IMR-90 (cell line): ENCODE measurements at regions not wholly inside any gene's neighbourhood (a gene's known extent, or its start where the extent isn't known, plus 50 kb on each side); places are given as distances from the start of the nearest gene placed in this dataset.

ENCODE experiments used
- ATAC-seq: fragments of 200-7000 bp; cut with Tn5 transposase; 2 replicates; pipeline ENCODE4 v1.9.1; 2020; ENCODE audit warnings: low read depth, mild to moderate bottlenecking, moderate library complexity
- BruUV-seq: library from RNA; stranded (reverse); fragments of 400-500 nt; replicated peaks from 2 replicates; lab custom pipeline; 2021; lab: Mats Ljungman, UMichigan
- CTCF ChIA-PET: fragments of 300-600 bp; formaldehyde crosslinking; extraction: SDS; loops from one replicate; lab custom pipeline; 2021; ENCODE audit warnings: antibody characterized with exemption; lab: Yijun Ruan, JAX
- POLR2A ChIA-PET: fragments of 300-600 bp; sonication (Branson Sonifier 250); formaldehyde crosslinking; loops from one replicate; lab custom pipeline; 2022; ENCODE audit warnings: antibody characterized with exemption; ENCODE audit not compliant: unreplicated experiment; lab: Charles Lee
- DNase-seq: peaks from one replicate; pipeline ENCODE4 v3.0.0; 2013
- H2AFZ ChIP-seq: replicated peaks from 2 replicates; pipeline ENCODE3; 2013; ENCODE audit warnings: low read length, mild to moderate bottlenecking; ENCODE audit not compliant: poor library complexity
- H2AK5ac ChIP-seq: 2 replicates; pipeline ENCODE4 v1.6.1; 2013; ENCODE audit warnings: low read depth, low read length, inconsistent platforms
- H2AK9ac ChIP-seq: replicated peaks from 2 replicates; pipeline ENCODE3; 2013; ENCODE audit warnings: mild to moderate bottlenecking, low read depth, low read length, moderate library complexity; ENCODE audit not compliant: poor library complexity
- H2BK120ac ChIP-seq: 2 replicates; pipeline ENCODE4 v1.6.1; 2013; ENCODE audit warnings: low read depth, low read length, inconsistent platforms
- H2BK15ac ChIP-seq: 3 replicates; pipeline ENCODE4 v1.6.1; 2013; ENCODE audit warnings: low read depth, low read length, inconsistent platforms
- H2BK20ac ChIP-seq: 2 replicates; pipeline ENCODE4 v1.6.1; 2013; ENCODE audit warnings: low read depth, mild to moderate bottlenecking, inconsistent platforms, low read length, moderate library complexity
- H2BK5ac ChIP-seq: 2 replicates; pipeline ENCODE4 v1.6.1; 2013; ENCODE audit warnings: mild to moderate bottlenecking, low read depth, low read length, inconsistent platforms; ENCODE audit not compliant: poor library complexity, severe bottlenecking
- H3K14ac ChIP-seq: replicated peaks from 2 replicates; pipeline ENCODE4 v1.6.1; 2013; ENCODE audit warnings: low read depth, low read length, inconsistent platforms
- H3K18ac ChIP-seq: 2 replicates; pipeline ENCODE4 v1.6.1; 2013; ENCODE audit warnings: low read depth, low read length, control low read depth
- H3K23ac ChIP-seq: 2 replicates; pipeline ENCODE4 v1.6.1; 2013; ENCODE audit warnings: low read depth, low read length, inconsistent platforms
- H3K27ac ChIP-seq: 2 replicates; pipeline ENCODE4 v1.5.1; 2013; ENCODE audit warnings: mild to moderate bottlenecking, control low read depth, low read length; ENCODE audit not compliant: insufficient read depth
- H3K27me3 ChIP-seq: 2 replicates; pipeline ENCODE4 v1.6.1; 2013; ENCODE audit warnings: low read length; ENCODE audit not compliant: control insufficient read depth, insufficient read depth
- H3K36me3 ChIP-seq: 2 replicates; pipeline ENCODE4 v1.6.1; 2013; ENCODE audit warnings: low read length, mixed read lengths; ENCODE audit not compliant: control insufficient read depth, insufficient read depth
- H3K4ac ChIP-seq: 2 replicates; pipeline ENCODE4 v1.6.1; 2013; ENCODE audit warnings: low read depth, low read length, inconsistent platforms
- H3K4me1 ChIP-seq: 2 replicates; pipeline ENCODE4 v1.6.1; 2013; ENCODE audit warnings: low read length, mixed read lengths; ENCODE audit not compliant: control insufficient read depth, insufficient read depth
- H3K4me2 ChIP-seq: 2 replicates; pipeline ENCODE4 v1.6.1; 2013; ENCODE audit warnings: low read depth, mild to moderate bottlenecking, control low read depth, low read length, moderate library complexity
- H3K4me3 ChIP-seq: 2 replicates; pipeline ENCODE4 v1.5.1; 2013; ENCODE audit warnings: low read depth, mild to moderate bottlenecking, control low read depth, low read length, moderate library complexity; ENCODE audit not compliant: insufficient read depth
- H3K56ac ChIP-seq: 2 replicates; pipeline ENCODE4 v1.6.1; 2013; ENCODE audit warnings: low read length, inconsistent platforms; ENCODE audit not compliant: insufficient read depth; ENCODE audit errors: extremely low read depth
- H3K79me1 ChIP-seq, 2 experiments: 2 replicates each; pipeline ENCODE4 v1.6.1; 2013; ENCODE audit warnings: low read length in 2 of 2, inconsistent platforms in 1 of 2, low read depth in 1 of 2
- H3K9ac ChIP-seq: 2 replicates; pipeline ENCODE4 v1.6.1; 2013; ENCODE audit warnings: low read depth, low read length, control low read depth
- H3K9me1 ChIP-seq: 2 replicates; pipeline ENCODE4 v1.6.1; 2013; ENCODE audit warnings: low read length, inconsistent platforms; ENCODE audit not compliant: insufficient read depth
- H3K9me3 ChIP-seq: 2 replicates; pipeline ENCODE4 v1.6.1; 2013; ENCODE audit warnings: low read length; ENCODE audit not compliant: control insufficient read depth, insufficient read depth
- H4K20me1 ChIP-seq: 2 replicates; pipeline ENCODE4 v1.6.1; 2013; ENCODE audit warnings: low read length, inconsistent platforms; ENCODE audit not compliant: insufficient read depth
- H4K5ac ChIP-seq: 2 replicates; pipeline ENCODE4 v1.6.1; 2013; ENCODE audit warnings: mild to moderate bottlenecking, low read depth, low read length, control low read depth
- H4K8ac ChIP-seq, 2 experiments: 2 replicates each; pipeline ENCODE4 v1.6.1; 2013; ENCODE audit warnings: low read depth in 2 of 2, low read length in 2 of 2, control low read depth in 1 of 2, inconsistent platforms in 1 of 2
- H4K91ac ChIP-seq: 2 replicates; pipeline ENCODE4 v1.6.1; 2013; ENCODE audit warnings: low read depth, low read length, inconsistent platforms; ENCODE audit not compliant: insufficient read depth
- BHLHE40 ChIP-seq: fragments of 150-350 bp; IDR thresholded peaks from 2 replicates; pipeline ENCODE4 v1.6.1; 2016; ENCODE audit warnings: mild to moderate bottlenecking, low read depth, low read length
- CEBPB ChIP-seq: IDR thresholded peaks from 2 replicates; pipeline ENCODE4 v1.6.1; 2012; ENCODE audit warnings: low read depth, low read length, improper control_type of control experiment
- CHD1 ChIP-seq: IDR thresholded peaks from 2 replicates; pipeline ENCODE4 v1.6.1; 2012; ENCODE audit warnings: low read depth, low read length, improper control_type of control experiment
- ELK1 ChIP-seq: fragments of 150-350 bp; IDR thresholded peaks from 2 replicates; pipeline ENCODE4 v1.6.1; 2016; ENCODE audit warnings: low read depth, mild to moderate bottlenecking, low read length, moderate library complexity, borderline replicate concordance
- MAFK ChIP-seq: IDR thresholded peaks from 2 replicates; pipeline ENCODE4 v1.6.1; 2012; ENCODE audit warnings: low read depth, low read length, improper control_type of control experiment
- MAZ ChIP-seq: IDR thresholded peaks from 2 replicates; pipeline ENCODE4 v1.6.1; 2012; ENCODE audit warnings: low read depth, mild to moderate bottlenecking, low read length, improper control_type of control experiment, moderate library complexity, borderline replicate concordance
- MXI1 ChIP-seq: IDR thresholded peaks from 2 replicates; pipeline ENCODE4 v1.6.1; 2012; ENCODE audit warnings: low read depth, mild to moderate bottlenecking, low read length, moderate library complexity, borderline replicate concordance
- NFE2L2 ChIP-seq: fragments of 150-350 bp; IDR thresholded peaks from 2 replicates; pipeline ENCODE4 v1.6.1; 2016; ENCODE audit warnings: low read depth, mild to moderate bottlenecking, low read length
- RAD21 ChIP-seq: IDR thresholded peaks from 2 replicates; pipeline ENCODE4 v1.6.1; 2012; ENCODE audit warnings: low read length, improper control_type of control experiment
- RCOR1 ChIP-seq: IDR thresholded peaks from 2 replicates; pipeline ENCODE4 v1.6.1; 2012; ENCODE audit warnings: mild to moderate bottlenecking, low read length, improper control_type of control experiment; ENCODE audit not compliant: insufficient replicate concordance
- RFX5 ChIP-seq: IDR thresholded peaks from 2 replicates; pipeline ENCODE4 v1.8.0; 2012; ENCODE audit warnings: low read depth, mild to moderate bottlenecking, low read length, moderate library complexity
- SMC3 ChIP-seq: fragments of 150-350 bp; IDR thresholded peaks from 2 replicates; pipeline ENCODE4 v1.6.1; 2016; ENCODE audit warnings: low read depth, mild to moderate bottlenecking, antibody characterized with exemption, low read length, moderate library complexity
- USF2 ChIP-seq: fragments of 150-350 bp; IDR thresholded peaks from 2 replicates; pipeline ENCODE4 v1.6.1; 2017; ENCODE audit warnings: mild to moderate bottlenecking, antibody characterized with exemption, low read length, low read depth
- WGBS, 2 experiments: methylation state at CpG; one replicate each; pipeline versions ENCODE4 v1.1.5 to v1.1.7; 2013; ENCODE audit warnings: missing lambda C conversion rate in 2 of 2; ENCODE audit not compliant: insufficient read length in 1 of 2; ENCODE audit errors: extremely low coverage in 2 of 2; 5-methylcytosine and 5-hydroxymethylcytosine counted together
- dilution Hi-C: fragments of 300-500 bp; cut with HindIII; formaldehyde crosslinking; loops from one replicate; pipeline ENCODE4 v1.14.3; 2018; ENCODE audit warnings: low sequenced_read_pairs; ENCODE audit not compliant: unreplicated experiment
- in situ Hi-C: fragments of 300-500 bp; cut with MboI; formaldehyde crosslinking; loops from 3 replicates; pipeline ENCODE4 v1.14.3; 2019; ENCODE audit warnings: low sequenced_read_pairs, inconsistent platforms, mixed read lengths
- intact Hi-C: fragments of 100-400 bp; cut with micrococcal nuclease; formaldehyde crosslinking; loops from 2 replicates; pipeline ENCODE4 v1.10.0; 2022
- TF ChIP-seq, protein P1 (sequence below): conservative IDR thresholded peaks from 2 replicates; pipeline ENCODE4 v1.5.1; 2012; ENCODE audit warnings: mild to moderate bottlenecking, low read depth, low read length, improper control_type of control experiment

- Histone ChIP-seq H3K9ac (no peak overlapping the region), H3K18ac (no peak overlapping the region), H3K27me3 (no peaks in the 10 kb centered on the region), H3K36me3 (no peaks in the 10 kb centered on the region), H3K9me1 (no peaks in the 10 kb centered on the region), H4K91ac (no peak overlapping the region), H2AK9ac (no peak overlapping the region), H4K8ac (no peak overlapping the region), H2BK5ac (no peak overlapping the region), H4K20me1 (no peaks in the 10 kb centered on the region), H2BK120ac (no peak overlapping the region), H3K56ac (no peak overlapping the region), H3K4me2 (no peak overlapping the region), H3K23ac (no peak overlapping the region), H3K79me1 (no peaks in the 10 kb centered on the region), H2AFZ (no peak overlapping the region), H2BK15ac (no peak overlapping the region), H3K27ac (no peak overlapping the region), H3K4me3 (no peak overlapping the region), H3K9me3 (no peaks in the 10 kb centered on the region), H4K5ac (no peak overlapping the region), H2BK20ac (no peak overlapping the region), H3K14ac (no peak overlapping the region), H3K4ac (no peak overlapping the region), H3K4me1 (no peaks in the 10 kb centered on the region), H2AK5ac (no peak overlapping the region)
- POLR2A ChIA-PET = no interaction called here
- no CpG with 5 or more reads among the region's 2 CpGs for WGBS, 2 experiments
- no peak for DNase-seq
- intact Hi-C loops (no loop called here), in situ Hi-C loops (no loop called here), dilution Hi-C loops (no loop called here)
- CTCF ChIA-PET = no interaction called here
- no TSS peak for BruUV-seq
- no peak for TF ChIP-seq RCOR1
- TF ChIP-seq MXI1 = no peak
- TF ChIP-seq RFX5 = no peak
- TF ChIP-seq USF2 = no peak
- no peak for TF ChIP-seq BHLHE40
- TF ChIP-seq ELK1 = no peak
- TF ChIP-seq MAZ = no peak
- TF ChIP-seq CEBPB = no peak
- TF ChIP-seq CHD1 = no peak
- no peak for TF ChIP-seq NFE2L2
- TF ChIP-seq, protein P1, sequence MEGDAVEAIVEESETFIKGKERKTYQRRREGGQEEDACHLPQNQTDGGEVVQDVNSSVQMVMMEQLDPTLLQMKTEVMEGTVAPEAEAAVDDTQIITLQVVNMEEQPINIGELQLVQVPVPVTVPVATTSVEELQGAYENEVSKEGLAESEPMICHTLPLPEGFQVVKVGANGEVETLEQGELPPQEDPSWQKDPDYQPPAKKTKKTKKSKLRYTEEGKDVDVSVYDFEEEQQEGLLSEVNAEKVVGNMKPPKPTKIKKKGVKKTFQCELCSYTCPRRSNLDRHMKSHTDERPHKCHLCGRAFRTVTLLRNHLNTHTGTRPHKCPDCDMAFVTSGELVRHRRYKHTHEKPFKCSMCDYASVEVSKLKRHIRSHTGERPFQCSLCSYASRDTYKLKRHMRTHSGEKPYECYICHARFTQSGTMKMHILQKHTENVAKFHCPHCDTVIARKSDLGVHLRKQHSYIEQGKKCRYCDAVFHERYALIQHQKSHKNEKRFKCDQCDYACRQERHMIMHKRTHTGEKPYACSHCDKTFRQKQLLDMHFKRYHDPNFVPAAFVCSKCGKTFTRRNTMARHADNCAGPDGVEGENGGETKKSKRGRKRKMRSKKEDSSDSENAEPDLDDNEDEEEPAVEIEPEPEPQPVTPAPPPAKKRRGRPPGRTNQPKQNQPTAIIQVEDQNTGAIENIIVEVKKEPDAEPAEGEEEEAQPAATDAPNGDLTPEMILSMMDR = no peak
- TF ChIP-seq SMC3 = no peak
- no peak for TF ChIP-seq MAFK
- no peak for TF ChIP-seq RAD21
- no peak for ATAC-seq
These were observed 701.9 kb upstream of the MAP3K7 start for GRCh38 chr6:91288741-91289140.
